Inferior parietal cortex (tissue), 1 donor: ENCODE measurements at regions not wholly inside any gene's neighbourhood (a gene's known extent, or its start where the extent isn't known, plus 50 kb on each side); places are given as distances from the start of the nearest gene placed in this dataset.
A peak's percentile ranks its signal among the peaks of the same experiment; 100 is the strongest.

Experiments used
- DNase-seq: peaks from one replicate; pipeline ENCODE4 v3.0.0-alpha.2; 2016; ENCODE audit errors: extremely low spot score

GRCh38 chr3:145798007-145798406, 363.0 kb downstream of the PLOD2 start:
- no peak for DNase-seq

GRCh38 chr3:145798696-145799537, 362.1 kb downstream of the PLOD2 start:
- DNase-seq, result no peak

- DNase-seq, result no peak
These were observed 359.3 kb downstream of the PLOD2 start for GRCh38 chr3:145801696-145802095.

GRCh38 chr3:145807990-145808389, 353.0 kb downstream of the PLOD2 start:
- DNase-seq, result peak; percentile 55

GRCh38 chr3:145812391-145812790, 348.6 kb downstream of the PLOD2 start:
- no peak for DNase-seq

- DNase-seq, result no peak
These were observed 345.1 kb downstream of the PLOD2 start for GRCh38 chr3:145815707-145816413.

GRCh38 chr3:145817870-145818483, 343.0 kb downstream of the PLOD2 start:
- no peak for DNase-seq

- no peak for DNase-seq
These were observed 340.8 kb downstream of the PLOD2 start for GRCh38 chr3:145820170-145820569.

- no peak for DNase-seq
These were observed 318.6 kb downstream of the PLOD2 start for GRCh38 chr3:145842294-145842902.

- DNase-seq, result no peak
These were observed 317.4 kb downstream of the PLOD2 start for GRCh38 chr3:145843561-145843960.

- DNase-seq, result no peak
These were observed 311.9 kb downstream of the PLOD2 start for GRCh38 chr3:145849115-145849514.

GRCh38 chr3:145854499-145854898, 306.5 kb downstream of the PLOD2 start:
- DNase-seq, result no peak

GRCh38 chr3:145857956-145858355, 303.0 kb downstream of the PLOD2 start:
- DNase-seq, result no peak

- DNase-seq, result no peak
These were observed 296.6 kb downstream of the PLOD2 start for GRCh38 chr3:145864336-145864735.

- peak; percentile 5 for DNase-seq
These were observed 295.5 kb downstream of the PLOD2 start for GRCh38 chr3:145865399-145866018.

- DNase-seq, result no peak
These were observed 291.0 kb downstream of the PLOD2 start for GRCh38 chr3:145869958-145870357.

- DNase-seq, result no peak
These were observed 278.5 kb downstream of the PLOD2 start for GRCh38 chr3:145882436-145882835.

GRCh38 chr3:145889730-145890129, 271.3 kb downstream of the PLOD2 start:
- DNase-seq, result no peak

- DNase-seq, result no peak
These were observed 268.1 kb downstream of the PLOD2 start for GRCh38 chr3:145892869-145893268.

GRCh38 chr3:145893331-145893730, 267.7 kb downstream of the PLOD2 start:
- DNase-seq, result no peak

- no peak for DNase-seq
These were observed 262.5 kb downstream of the PLOD2 start for GRCh38 chr3:145898487-145898886.

- no peak for DNase-seq
These were observed 261.7 kb downstream of the PLOD2 start for GRCh38 chr3:145899241-145899640.
